Smooth muscle cell (in vitro differentiated cells): ENCODE measurements at regions not wholly inside any gene's neighbourhood (a gene's known extent, or its start where the extent isn't known, plus 50 kb on each side); places are given as distances from the start of the nearest gene placed in this dataset.

Experiments used
- DNase-seq: peaks from one replicate; lab custom pipeline; 2025; ENCODE audit not compliant: unreplicated experiment; lab: John Stamatoyannopoulos, UW
- H2AFZ ChIP-seq: fragments of 200-600 bp; sonication (generic); 2 replicates; pipeline ENCODE4 v1.6.0; 2016; ENCODE audit warnings: antibody characterized with exemption, low read depth, mild to moderate bottlenecking
- H3F3A ChIP-seq: fragments of 200-600 bp; sonication (generic); 2 replicates; pipeline ENCODE4 v1.6.0; 2017; ENCODE audit warnings: antibody characterized with exemption, low read depth
- H3K27ac ChIP-seq: fragments of 200-600 bp; sonication (generic); 2 replicates; pipeline ENCODE4 v1.5.1; 2016; ENCODE audit warnings: low read depth, mild to moderate bottlenecking
- H3K27me3 ChIP-seq: fragments of 200-600 bp; sonication (generic); 2 replicates; pipeline ENCODE4 v1.6.1; 2016; ENCODE audit warnings: low read depth, mild to moderate bottlenecking
- H3K36me3 ChIP-seq: fragments of 200-600 bp; sonication (generic); 2 replicates; pipeline ENCODE4 v1.5.1; 2016; ENCODE audit warnings: low read depth
- H3K4me1 ChIP-seq: fragments of 200-600 bp; sonication (generic); 2 replicates; pipeline ENCODE4 v1.5.1; 2016; ENCODE audit warnings: low read depth
- H3K4me2 ChIP-seq: fragments of 200-600 bp; sonication (generic); 2 replicates; pipeline ENCODE4 v1.6.0; 2016; ENCODE audit warnings: mild to moderate bottlenecking
- H3K4me3 ChIP-seq: fragments of 200-600 bp; sonication (generic); 2 replicates; pipeline ENCODE4 v1.5.1; 2016; ENCODE audit warnings: mild to moderate bottlenecking
- H3K79me2 ChIP-seq: fragments of 200-600 bp; sonication (generic); 2 replicates; pipeline ENCODE4 v1.6.0; 2016; ENCODE audit warnings: low read depth, mild to moderate bottlenecking
- H3K9ac ChIP-seq: fragments of 200-600 bp; sonication (generic); 2 replicates; pipeline ENCODE4 v1.6.0; 2016; ENCODE audit warnings: low read depth
- H3K9me3 ChIP-seq: fragments of 200-600 bp; sonication (generic); replicated peaks from 2 replicates; pipeline ENCODE4 v1.5.1; 2016; ENCODE audit warnings: low read depth
- H4K20me1 ChIP-seq: fragments of 200-600 bp; sonication (generic); 2 replicates; pipeline ENCODE4 v1.6.0; 2016; ENCODE audit warnings: low read depth
- CTCF ChIP-seq: fragments of 200-600 bp; sonication (generic); IDR thresholded peaks from 2 replicates; pipeline ENCODE4 v1.5.1; 2017; ENCODE audit warnings: borderline replicate concordance, mild to moderate bottlenecking, antibody characterized with exemption; ENCODE audit not compliant: insufficient read depth, poor library complexity, severe bottlenecking
- WGBS: methylation state at CpG from one replicate; pipeline ENCODE4 v1.1.7; 2016; ENCODE audit warnings: low lambda C conversion rate; 5-methylcytosine and 5-hydroxymethylcytosine counted together

DNA sequence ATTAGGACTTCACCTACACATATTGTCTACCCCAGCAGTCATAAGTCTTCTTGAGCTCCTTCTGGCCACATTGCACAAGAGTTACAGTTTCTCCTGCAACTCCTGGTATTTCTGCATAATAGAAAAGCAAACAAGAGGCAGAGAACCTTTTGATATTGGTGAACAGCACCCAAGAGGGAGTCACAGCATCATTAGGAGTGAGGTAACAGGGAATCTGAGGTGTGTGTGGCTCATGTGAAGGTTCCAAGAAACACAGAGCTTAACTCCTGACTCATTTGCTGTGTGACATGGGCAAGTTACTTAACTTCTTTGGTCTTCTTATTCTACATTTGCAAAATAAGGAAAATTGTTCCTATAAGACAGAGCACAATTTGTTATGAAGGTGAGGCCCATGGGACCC is 374.6 kb downstream of the INSC start:
- no peaks in the 10 kb centered on the region for H3F3A ChIP-seq
- no peaks in the 10 kb centered on the region for H3K36me3 ChIP-seq
- H3K4me2 ChIP-seq, result no peak overlapping the region
- no peaks in the 10 kb centered on the region for H3K79me2 ChIP-seq
- TF ChIP-seq CTCF, result no peak
- H3K9me3 ChIP-seq, result no peaks in the 10 kb centered on the region
- H3K4me1 ChIP-seq, result no peaks in the 10 kb centered on the region
- no peaks in the 10 kb centered on the region for H4K20me1 ChIP-seq
- no peaks in the 10 kb centered on the region for H3K27me3 ChIP-seq
- H3K4me3 ChIP-seq, result no peak overlapping the region
- no peak for DNase-seq
- H3K9ac ChIP-seq, result no peak overlapping the region
- H3K27ac ChIP-seq, result no peak overlapping the region
- H2AFZ ChIP-seq, result no peak overlapping the region

GRCh38 chr11:15490535-15490934 is 375.8 kb downstream of the INSC start:
- no peak for DNase-seq
- no peak overlapping the region for H3K9ac ChIP-seq
- no peaks in the 10 kb centered on the region for H4K20me1 ChIP-seq
- no peaks in the 10 kb centered on the region for H3K27me3 ChIP-seq
- H3K4me3 ChIP-seq, result no peak overlapping the region
- no peak overlapping the region for H3K4me2 ChIP-seq
- H3F3A ChIP-seq, result no peaks in the 10 kb centered on the region
- no peak overlapping the region for H2AFZ ChIP-seq
- H3K4me1 ChIP-seq, result no peaks in the 10 kb centered on the region
- no peaks in the 10 kb centered on the region for H3K79me2 ChIP-seq
- 97% methylated on average over 1 of the region's 1 CpG for WGBS
- no peak for TF ChIP-seq CTCF
- no peak overlapping the region for H3K27ac ChIP-seq
- H3K9me3 ChIP-seq, result no peaks in the 10 kb centered on the region
- H3K36me3 ChIP-seq, result no peaks in the 10 kb centered on the region

DNA sequence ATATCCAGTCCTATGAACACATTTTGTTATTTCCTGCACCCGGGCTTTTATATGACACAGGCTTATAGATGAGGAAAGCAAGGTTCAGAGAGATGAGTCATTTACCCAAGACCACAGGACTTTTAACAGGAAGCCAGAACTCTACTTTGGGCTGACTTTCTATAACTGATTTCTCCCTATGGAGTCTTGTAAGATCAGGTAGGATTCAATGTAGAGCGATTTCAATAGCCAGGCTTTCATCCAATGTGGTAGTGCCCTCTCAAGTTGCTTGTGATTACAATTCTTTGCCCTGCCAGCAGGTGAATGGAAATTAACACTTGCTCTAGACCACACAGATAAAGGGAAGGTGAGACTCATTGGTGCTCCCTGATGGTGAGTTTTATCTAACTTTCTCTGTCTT is 378.3 kb downstream of the INSC start:
- no peaks in the 10 kb centered on the region for H3K36me3 ChIP-seq
- no peak overlapping the region for H3K9ac ChIP-seq
- no peaks in the 10 kb centered on the region for H3K79me2 ChIP-seq
- no peaks in the 10 kb centered on the region for H3K9me3 ChIP-seq
- H3K27ac ChIP-seq, result no peak overlapping the region
- no peaks in the 10 kb centered on the region for H4K20me1 ChIP-seq
- no peaks in the 10 kb centered on the region for H3K4me1 ChIP-seq
- no peak for TF ChIP-seq CTCF
- no peak overlapping the region for H3K4me3 ChIP-seq
- H3K4me2 ChIP-seq, result no peak overlapping the region
- 57% methylated on average over 2 of the region's 2 CpGs for WGBS
- DNase-seq, result no peak
- no peaks in the 10 kb centered on the region for H3K27me3 ChIP-seq
- no peaks in the 10 kb centered on the region for H3F3A ChIP-seq
- H2AFZ ChIP-seq, result no peak overlapping the region

- no peak for DNase-seq
- H4K20me1 ChIP-seq, result no peaks in the 10 kb centered on the region
- no peaks in the 10 kb centered on the region for H3K4me1 ChIP-seq
- no peaks in the 10 kb centered on the region for H3F3A ChIP-seq
- H3K4me2 ChIP-seq, result no peak overlapping the region
- no peaks in the 10 kb centered on the region for H3K36me3 ChIP-seq
- no peaks in the 10 kb centered on the region for H3K9me3 ChIP-seq
- 89% methylated on average over 1 of the region's 1 CpG for WGBS
- no peak overlapping the region for H2AFZ ChIP-seq
- no peak overlapping the region for H3K4me3 ChIP-seq
- no peaks in the 10 kb centered on the region for H3K79me2 ChIP-seq
- TF ChIP-seq CTCF, result no peak
- no peak overlapping the region for H3K9ac ChIP-seq
- H3K27me3 ChIP-seq, result no peaks in the 10 kb centered on the region
- no peak overlapping the region for H3K27ac ChIP-seq
Observed at GRCh38 chr11:15493921-15494620, 379.3 kb downstream of the INSC start.
